SKM-1 treated with dmso at 0.1 percent for 144 hours (cell line): ENCODE measurements at regions not wholly inside any gene's neighbourhood (a gene's known extent, or its start where the extent isn't known, plus 50 kb on each side); places are given as distances from the start of the nearest gene placed in this dataset.
A peak's percentile ranks its signal among the peaks of the same experiment; 100 is the strongest.
"Not testable (repeated sequence)": the region's sequence is repeated elsewhere in the genome, so short reads cannot be mapped to it uniquely, and the experiment has no call there.

Experiments
- DNase-seq: peaks from one replicate; lab custom pipeline; 2025; ENCODE audit not compliant: unreplicated experiment; lab: John Stamatoyannopoulos, UW

- DNase-seq = no peak
Observed at GRCh38 chr11:91382946-91383345, 841.7 kb upstream of the FAT3 start.

GRCh38 chr11:91374794-91375193 is 849.8 kb upstream of the FAT3 start:
- no peak for DNase-seq

DNA sequence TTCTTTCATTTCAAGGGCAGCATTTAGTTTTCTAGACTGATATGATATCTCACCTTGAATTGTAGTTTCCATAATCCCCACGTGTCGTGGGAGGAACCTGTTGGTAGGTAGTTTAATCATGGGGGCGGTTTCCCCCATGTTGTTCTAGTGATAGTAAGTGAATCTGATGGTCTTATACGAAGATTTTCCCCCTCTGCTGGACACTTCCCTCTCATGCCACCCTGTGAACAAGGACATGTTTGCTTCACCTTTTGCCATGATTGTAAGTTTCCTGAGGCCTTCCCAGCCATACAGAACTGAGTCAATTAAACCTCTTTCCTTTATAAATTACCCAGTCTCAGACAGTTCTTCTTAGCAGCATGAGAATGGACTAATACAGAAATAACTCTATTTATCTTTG is 851.1 kb upstream of the FAT3 start:
- DNase-seq = no peak

GRCh38 chr11:91366816-91367215 is 857.8 kb upstream of the FAT3 start:
- no peak for DNase-seq

- DNase-seq = no peak
Observed at GRCh38 chr11:91365986-91366585, 858.5 kb upstream of the FAT3 start.

DNA sequence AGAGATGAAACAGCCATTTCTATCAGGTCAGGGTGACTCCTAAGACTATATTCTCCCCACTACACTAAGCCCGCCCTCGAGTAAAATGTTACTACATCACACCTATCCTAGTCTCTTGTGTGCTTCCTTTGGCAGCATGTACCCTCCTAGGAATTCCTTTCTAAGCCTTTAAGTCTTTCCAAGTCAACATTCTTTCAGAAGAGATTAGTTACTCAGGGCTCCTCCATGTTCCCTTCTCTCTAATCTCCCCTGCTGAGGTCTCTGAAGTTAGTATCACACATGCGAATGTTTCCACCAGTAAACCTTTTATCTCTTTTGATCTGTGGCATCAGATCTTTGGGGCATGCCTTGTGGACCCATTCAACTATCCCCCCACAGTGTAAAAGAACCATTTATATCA is 873.7 kb upstream of the FAT3 start:
- DNase-seq = no peak

- DNase-seq = no peak
Observed at GRCh38 chr11:91326751-91327150, 897.9 kb upstream of the FAT3 start.

DNA sequence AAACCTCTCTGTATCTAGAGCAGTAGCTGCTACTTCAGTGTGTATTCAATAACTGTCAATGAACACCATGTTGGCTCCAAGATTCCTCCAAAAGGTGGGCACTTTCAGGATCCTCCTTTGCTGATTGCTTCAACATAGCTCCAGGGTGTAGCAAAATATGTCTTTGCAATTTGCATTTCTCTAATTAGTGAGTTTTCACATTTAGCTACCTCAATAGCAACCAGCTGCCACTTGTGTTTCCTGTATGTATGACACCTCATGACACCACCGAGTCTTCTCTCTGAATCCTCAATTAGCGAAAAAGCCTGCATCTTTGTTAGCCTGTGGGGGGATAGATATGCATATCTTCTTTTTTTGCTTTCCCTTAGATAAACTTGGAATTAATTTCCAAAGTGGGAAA is 898.3 kb upstream of the FAT3 start:
- no peak for DNase-seq

- no peak for DNase-seq
Observed at GRCh38 chr11:91314521-91314920, 910.1 kb upstream of the FAT3 start.

DNA sequence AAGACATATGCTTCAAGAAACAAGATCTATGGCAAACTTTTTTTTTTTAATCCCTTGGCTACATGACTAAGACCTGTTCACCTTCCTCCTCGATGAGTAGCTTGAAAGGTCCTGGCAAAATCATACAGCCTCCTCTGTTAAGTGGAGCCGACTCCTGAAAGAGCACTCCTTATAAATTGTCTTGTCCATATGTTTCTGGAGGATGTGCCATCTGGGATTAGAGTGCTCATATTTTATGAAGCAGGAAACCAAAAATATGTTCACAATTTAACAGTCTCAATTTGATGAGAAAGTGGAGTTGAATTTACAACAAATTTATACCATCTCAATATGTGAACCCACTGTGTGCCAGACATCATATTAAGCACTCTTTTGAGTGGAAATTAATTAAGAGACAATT is 912.1 kb upstream of the FAT3 start:
- no peak for DNase-seq

- no peak for DNase-seq
Observed at GRCh38 chr11:91310085-91310484, 914.5 kb upstream of the FAT3 start.

DNA sequence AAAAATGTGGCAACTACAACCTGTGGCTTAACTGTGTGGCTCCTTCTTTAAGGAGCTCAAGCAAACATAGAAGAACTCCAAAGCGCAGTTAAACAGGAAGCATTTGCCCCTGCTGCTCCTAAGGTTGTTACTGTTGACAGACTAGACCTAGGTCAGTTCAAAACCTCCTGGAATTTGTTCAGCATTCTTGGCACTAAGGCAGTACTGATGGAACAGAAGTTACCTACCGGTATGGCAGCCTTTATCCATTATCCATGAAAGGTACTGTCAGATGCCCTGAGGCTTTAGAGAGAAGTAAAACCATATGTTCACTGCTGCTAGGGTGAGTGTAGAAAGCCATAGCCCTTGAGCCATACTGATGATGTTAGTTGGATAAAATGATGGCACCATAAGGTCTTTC is 916.5 kb upstream of the FAT3 start:
- no peak for DNase-seq

DNA sequence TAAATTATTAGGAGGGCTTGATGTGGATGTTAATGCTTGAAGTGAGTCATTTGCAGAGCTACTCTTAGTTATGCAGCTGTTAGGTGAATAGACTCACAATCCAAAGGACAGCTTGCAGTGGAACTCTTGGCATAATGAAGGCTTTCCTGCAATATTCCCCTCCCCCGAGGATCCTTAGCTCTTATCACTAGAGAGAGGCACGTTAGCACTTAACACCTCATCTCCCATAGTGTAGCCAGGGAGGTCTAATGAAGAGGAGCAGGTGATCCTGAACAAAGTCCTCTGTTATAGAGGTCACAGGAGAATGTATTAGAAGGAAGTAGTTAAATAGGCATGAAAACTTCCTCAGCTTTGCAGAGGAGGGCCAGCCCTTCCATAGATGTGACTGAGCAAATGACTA is 919.2 kb upstream of the FAT3 start:
- no peak for DNase-seq

- no peak for DNase-seq
Observed at GRCh38 chr11:91303749-91304148, 920.9 kb upstream of the FAT3 start.

- DNase-seq = no peak
Observed at GRCh38 chr11:91299980-91300379, 924.6 kb upstream of the FAT3 start.

DNA sequence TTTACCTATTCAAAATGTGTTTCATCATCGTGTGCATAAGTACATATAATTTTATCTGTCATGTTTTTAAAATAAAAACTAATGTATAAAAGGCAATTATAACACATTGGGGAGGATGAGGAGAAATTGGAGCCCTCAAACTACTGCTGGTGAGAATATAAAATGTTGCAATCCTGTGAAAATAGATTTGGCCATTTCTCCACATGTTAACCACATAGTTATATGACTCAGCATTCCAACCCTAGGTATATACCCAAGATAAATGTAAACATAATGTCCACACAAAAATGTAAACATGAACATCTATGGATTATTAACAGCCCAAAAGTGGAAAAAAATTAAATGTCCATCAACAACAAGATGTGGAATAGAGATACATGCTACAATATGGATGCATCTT is 928.0 kb upstream of the FAT3 start:
- no peak for DNase-seq

DNA sequence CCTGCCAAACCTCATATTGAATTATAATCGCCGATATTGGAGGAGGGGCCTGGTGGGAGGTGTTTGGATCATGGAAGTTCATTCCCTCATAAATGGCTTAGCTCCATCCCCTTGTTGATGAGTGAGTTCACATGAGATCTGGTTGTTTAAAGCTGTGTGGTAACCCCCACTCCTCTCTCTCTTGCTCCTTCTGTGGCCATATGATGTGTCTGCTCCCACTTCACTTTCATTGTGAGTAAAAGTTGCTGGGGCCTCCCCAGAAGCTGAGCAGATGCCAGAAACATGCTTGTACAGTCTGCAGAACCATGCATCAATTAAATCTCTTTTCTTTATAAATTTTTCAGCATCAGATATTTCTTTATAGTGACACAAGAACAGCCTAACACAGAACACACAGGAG is 929.0 kb upstream of the FAT3 start:
- no peak for DNase-seq

GRCh38 chr11:91293119-91293518 is 931.5 kb upstream of the FAT3 start:
- peak; percentile 27 for DNase-seq

DNA sequence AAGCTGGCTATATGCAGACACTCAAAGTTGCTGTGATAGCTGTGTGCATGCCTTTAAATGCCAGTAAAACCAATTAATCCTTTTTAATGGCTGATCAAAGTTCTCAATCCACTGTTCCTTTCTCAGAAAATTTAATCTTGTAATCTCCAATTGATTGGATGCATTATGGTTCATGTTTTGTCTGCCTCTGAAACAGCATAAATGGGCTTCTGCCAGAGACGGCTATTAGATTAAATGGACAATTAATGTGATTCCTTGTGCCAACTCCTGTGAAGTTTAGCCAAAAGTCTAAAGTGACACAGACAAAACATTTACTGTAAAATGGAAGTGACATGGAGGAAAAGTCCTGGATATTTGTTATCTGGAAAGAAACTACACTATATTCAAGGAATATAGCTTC is 952.5 kb upstream of the FAT3 start:
- no peak for DNase-seq

- DNase-seq = not testable (repeated sequence)
Observed at GRCh38 chr11:91268512-91269295, 955.9 kb upstream of the FAT3 start.

GRCh38 chr11:91265946-91266345 is 958.7 kb upstream of the FAT3 start:
- DNase-seq = no peak

DNA sequence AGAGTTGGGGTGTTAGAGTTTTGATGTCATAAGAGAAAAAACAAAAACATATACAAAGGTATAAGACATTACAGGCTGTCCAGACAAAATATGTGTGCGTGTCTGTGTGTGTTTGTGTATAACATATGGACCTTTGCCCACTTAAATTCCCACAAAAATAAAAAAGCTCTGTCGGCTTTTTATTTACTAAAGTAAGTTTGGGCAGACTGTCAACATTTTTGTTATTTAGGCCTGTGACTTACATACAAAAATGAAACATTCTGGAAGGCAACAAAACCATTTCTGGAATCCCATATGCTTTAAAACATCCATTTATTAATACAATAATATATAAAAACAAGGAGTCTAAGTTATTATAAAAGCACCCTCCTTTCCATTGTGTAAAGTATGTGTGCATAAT is 960.1 kb upstream of the FAT3 start:
- no peak for DNase-seq
